Activated CD4-positive, CD25-positive, alpha-beta regulatory T cell treated with anti-CD3 and anti-CD28 coated beads, Interleukin-2, amount 50 U/mL, for 24 hours (primary cell): ENCODE measurements at regions not wholly inside any gene's neighbourhood (a gene's known extent, or its start where the extent isn't known, plus 50 kb on each side); places are given as distances from the start of the nearest gene placed in this dataset.

ENCODE experiments used
- ATAC-seq, 2 donors: fragments of 150-1000 bp; cut with Tn5 transposase; one replicate each; pipeline ENCODE4 v1.10.0; 2021; ENCODE audit warnings: mild to moderate bottlenecking in 1 of 2, moderate library complexity in 1 of 2

GRCh38 chr6:40056865-40057264, 122.6 kb upstream of the MOCS1 start:
- no peak for ATAC-seq

DNA sequence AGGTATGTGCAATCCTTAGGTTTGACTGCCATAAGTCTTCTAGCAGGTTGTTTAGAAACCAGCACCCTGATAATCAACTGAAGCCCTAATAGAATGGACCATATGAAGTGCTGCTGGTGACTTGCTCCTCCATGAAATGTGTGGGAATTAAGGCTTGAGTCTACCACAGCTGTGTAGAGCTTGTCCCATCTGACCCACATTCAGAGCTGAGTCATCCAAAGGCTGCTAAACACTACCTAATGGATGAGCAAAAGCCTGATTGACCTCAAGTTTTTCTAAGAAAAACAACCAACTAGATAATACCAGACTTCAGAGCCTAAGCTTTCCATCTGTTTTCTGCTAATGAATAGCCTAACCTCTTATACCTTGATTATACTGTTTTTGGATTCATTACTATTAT, 120.3 kb upstream of the MOCS1 start:
- ATAC-seq, result no peak

- no peak for ATAC-seq
These were observed 119.9 kb upstream of the MOCS1 start for GRCh38 chr6:40054186-40054585.

DNA sequence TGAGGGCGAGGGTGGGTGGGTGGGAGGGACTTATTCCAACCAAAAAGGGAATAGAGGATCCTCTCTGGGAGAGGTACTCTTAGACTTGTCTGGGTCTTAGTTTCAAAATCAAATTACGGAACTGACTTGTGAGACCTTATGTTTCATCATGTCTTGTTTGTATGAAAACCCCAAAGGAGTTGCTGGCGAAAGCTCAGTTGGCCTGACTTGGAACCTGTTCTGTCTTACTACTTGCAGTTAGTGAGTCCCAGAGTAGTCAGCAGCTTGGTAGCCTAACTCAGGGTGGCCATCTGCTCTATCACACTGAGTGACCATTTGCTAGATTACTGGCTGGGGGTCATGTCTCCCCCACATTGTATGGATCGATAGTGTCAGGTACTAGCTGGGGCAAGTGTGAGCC, 114.9 kb upstream of the MOCS1 start:
- no peak for ATAC-seq

- no peak for ATAC-seq
These were observed 109.9 kb upstream of the MOCS1 start for GRCh38 chr6:40044196-40044595.

- ATAC-seq, result no peak
These were observed 108.0 kb upstream of the MOCS1 start for GRCh38 chr6:40042232-40042631.

- ATAC-seq, result no peak
These were observed 104.8 kb upstream of the MOCS1 start for GRCh38 chr6:40039042-40039441.

- no peak for ATAC-seq
These were observed 104.4 kb upstream of the MOCS1 start for GRCh38 chr6:40038626-40039025.

DNA sequence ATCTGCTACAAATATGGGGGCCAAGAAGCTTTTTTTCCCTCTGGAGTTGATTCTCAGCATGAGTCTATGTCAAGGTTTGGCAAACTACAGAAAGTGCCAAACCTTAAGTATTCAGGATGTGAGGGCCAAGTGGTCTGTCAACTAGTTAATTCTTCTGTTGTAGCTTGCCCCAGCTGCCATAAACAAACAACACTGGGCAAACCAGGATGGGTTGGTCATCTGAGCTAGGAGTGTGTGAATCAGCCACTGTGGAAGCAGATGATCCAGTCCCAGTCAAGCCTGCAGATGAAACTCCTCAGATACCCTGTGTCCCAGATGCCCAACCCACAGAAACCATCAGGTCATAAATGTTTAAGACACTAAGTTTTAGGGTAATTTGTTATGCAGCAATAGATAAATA, 103.0 kb upstream of the MOCS1 start:
- ATAC-seq, result no peak

DNA sequence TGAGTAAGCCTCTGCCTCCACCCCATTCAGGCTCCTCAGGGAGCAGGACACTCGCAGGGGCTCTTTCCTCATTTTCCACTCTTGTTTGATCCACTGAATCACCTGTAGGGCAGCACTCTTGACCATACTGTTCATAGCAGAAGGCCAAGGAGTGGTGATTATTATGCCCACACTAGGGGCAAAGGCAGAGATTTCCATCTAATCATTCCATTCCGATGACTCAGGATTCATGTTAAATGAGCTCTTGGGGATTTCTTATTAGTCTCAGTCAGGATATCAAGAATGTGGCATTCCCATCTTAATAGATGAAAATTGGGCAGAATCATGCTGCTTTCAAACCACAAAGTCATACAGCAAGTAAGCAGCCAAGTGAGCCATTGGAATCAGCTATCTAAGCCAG, 101.9 kb upstream of the MOCS1 start:
- ATAC-seq, result no peak

DNA sequence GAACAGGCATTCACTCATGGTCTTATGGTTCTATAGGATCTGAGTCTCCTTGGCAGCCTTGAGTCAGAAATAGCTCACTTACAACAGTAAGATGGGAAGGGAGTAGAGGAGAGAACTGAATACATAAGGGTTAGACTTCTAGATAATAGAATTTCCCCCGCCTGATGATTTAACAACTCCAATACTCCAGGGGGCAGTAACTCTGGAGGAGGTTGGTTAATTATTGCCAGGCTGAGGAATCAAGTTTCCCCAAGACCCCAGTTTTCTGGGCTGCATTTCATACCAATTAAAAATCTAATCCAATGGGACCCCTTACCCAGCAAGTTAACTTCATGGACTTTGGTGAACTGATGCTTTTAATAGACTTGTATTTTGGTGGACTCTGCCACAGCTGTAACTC, 94.2 kb upstream of the MOCS1 start:
- no peak for ATAC-seq

GRCh38 chr6:40022867-40023266, 88.6 kb upstream of the MOCS1 start:
- no peak for ATAC-seq

GRCh38 chr6:40020166-40020565, 85.9 kb upstream of the MOCS1 start:
- no peak for ATAC-seq

- ATAC-seq, result no peak
These were observed 81.3 kb upstream of the MOCS1 start for GRCh38 chr6:40015530-40015929.

- ATAC-seq, result no peak
These were observed 77.6 kb upstream of the MOCS1 start for GRCh38 chr6:40011844-40012243.

GRCh38 chr6:40000964-40001515, 66.8 kb upstream of the MOCS1 start:
- no peak for ATAC-seq

DNA sequence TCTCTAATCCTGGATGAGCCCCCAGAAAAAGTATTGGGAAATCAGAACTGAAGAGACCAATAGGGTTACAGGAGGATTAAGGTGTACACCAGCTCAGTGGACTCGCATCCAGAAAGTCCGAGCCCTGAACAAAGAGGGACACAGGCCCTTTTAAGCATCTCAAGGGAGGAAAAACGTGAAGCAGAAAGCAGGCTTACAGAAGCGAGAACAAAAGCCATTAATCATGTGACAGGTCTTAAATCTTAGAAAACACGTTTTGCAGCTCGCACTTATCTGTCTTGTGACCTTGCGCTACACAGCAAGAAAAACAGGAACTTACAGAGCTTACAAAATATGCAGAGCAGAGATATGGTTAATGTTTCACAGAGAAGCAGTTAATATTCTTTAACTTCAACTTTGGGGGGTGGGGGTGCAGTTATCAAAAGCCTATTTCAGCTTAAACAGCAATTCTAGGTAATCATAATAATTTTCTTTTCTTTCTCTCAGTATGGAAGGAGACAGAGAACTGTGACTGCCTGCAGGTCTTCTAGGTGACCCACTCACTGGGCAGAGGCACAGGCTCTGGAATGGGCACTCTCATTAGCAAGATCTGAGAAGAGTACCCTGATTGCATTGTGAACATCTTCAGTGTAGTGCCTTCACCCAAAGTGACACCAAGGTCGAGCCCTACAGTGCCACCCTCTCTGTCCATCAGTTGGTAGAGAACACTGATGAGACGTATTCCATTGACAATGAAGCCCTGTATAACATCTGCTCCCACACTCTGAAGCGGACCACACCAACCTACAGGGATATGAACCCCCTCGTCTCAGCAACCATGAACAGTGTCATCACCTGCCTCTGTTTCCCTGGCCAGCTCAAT, 65.0 kb upstream of the MOCS1 start:
- no peak for ATAC-seq

- no peak for ATAC-seq
These were observed 63.9 kb upstream of the MOCS1 start for GRCh38 chr6:39998126-39998525.

DNA sequence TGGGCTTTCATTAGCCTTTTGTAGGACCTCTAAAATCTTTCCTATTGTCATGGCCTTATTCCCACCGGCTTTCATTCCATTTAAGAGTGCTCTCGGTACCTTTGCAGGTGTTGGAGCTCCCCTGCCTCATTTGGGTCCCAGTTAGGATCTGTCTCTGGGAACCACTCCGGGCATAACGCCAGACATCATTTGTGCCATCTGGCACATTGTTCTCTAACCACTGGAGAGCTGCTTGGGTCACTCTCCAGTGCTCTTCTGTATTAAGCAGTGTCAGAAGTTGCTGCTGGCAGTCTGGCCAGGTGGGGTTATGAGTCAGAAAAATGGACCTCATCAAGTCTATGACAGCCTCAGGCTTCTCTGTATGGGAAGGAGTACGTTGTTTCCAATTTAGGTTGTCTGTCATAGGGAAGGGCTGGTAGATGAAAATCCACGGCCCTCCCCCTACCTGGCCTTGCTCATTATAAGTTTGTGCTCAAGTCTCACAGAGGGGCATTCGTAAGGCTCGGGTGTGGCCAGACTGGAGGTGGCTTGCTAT, 62.9 kb upstream of the MOCS1 start:
- no peak for ATAC-seq

GRCh38 chr6:39995633-39996032, 61.4 kb upstream of the MOCS1 start:
- ATAC-seq, result no peak

- no peak for ATAC-seq
These were observed 58.8 kb upstream of the MOCS1 start for GRCh38 chr6:39992861-39993622.
